Sigmoid colon (tissue), 6 donors: ENCODE measurements at regions not wholly inside any gene's neighbourhood (a gene's known extent, or its start where the extent isn't known, plus 50 kb on each side); places are given as distances from the start of the nearest gene placed in this dataset.

ENCODE experiments used
- DNase-seq: peaks from one replicate; pipeline ENCODE4 v3.0.0-alpha.2; 2019
- H3K27ac ChIP-seq, 4 donors: fragments of 200-600 bp; sonication (generic); one replicate each; pipeline ENCODE4 v1.5.1; 2016 to 2019; ENCODE audit warnings: mild to moderate bottlenecking in 1 of 4
- H3K27me3 ChIP-seq, 3 donors: fragments of 200-600 bp; sonication (generic); one replicate each; pipeline ENCODE4 v1.5.1; 2019; ENCODE audit warnings: mild to moderate bottlenecking in 1 of 3
- H3K36me3 ChIP-seq, 4 donors: fragments of 200-600 bp; sonication (generic); one replicate each; pipeline ENCODE4 v1.5.1; 2016 to 2019
- H3K4me1 ChIP-seq, 4 donors: fragments of 200-600 bp; sonication (generic); one replicate each; pipeline ENCODE4 v1.5.1; 2017 to 2019
- H3K4me3 ChIP-seq, 4 donors: fragments of 200-600 bp; sonication (generic); one replicate each; pipeline ENCODE4 v1.5.1; 2017 to 2019; ENCODE audit warnings: mild to moderate bottlenecking in 2 of 4, moderate library complexity in 1 of 4
- H3K9me3 ChIP-seq, 4 donors: fragments of 200-600 bp in 3 of 4; sonication (generic) in 3 of 4; one replicate each; pipeline versions ENCODE4 v1.5.1 to v1.6.1; 2013 to 2019
- CTCF ChIP-seq, 4 experiments: fragments of 450-650 bp in 3 of 4; fragments of 200-600 bp in 1 of 4; IDR thresholded peaks; one replicate each; pipeline ENCODE4 v1.5.1; 2016 to 2019; ENCODE audit warnings: antibody characterized with exemption in 4 of 4, mild to moderate bottlenecking in 3 of 4, moderate library complexity in 2 of 4
- EP300 ChIP-seq, 4 donors: sonication (generic); formaldehyde crosslinking; IDR thresholded peaks; one replicate each; pipeline ENCODE4 v1.6.1; 2017; ENCODE audit warnings: antibody characterized with exemption in 4 of 4
- POLR2A ChIP-seq, 2 donors: fragments of 450-650 bp; IDR thresholded peaks; one replicate each; pipeline ENCODE4 v1.6.1; 2016; ENCODE audit warnings: antibody characterized with exemption in 2 of 2, mild to moderate bottlenecking in 2 of 2, moderate library complexity in 2 of 2
- POLR2AphosphoS5 ChIP-seq, 4 donors: sonication (generic); formaldehyde crosslinking; IDR thresholded peaks; one replicate each; pipeline ENCODE4 v1.6.1; 2017; ENCODE audit warnings: antibody characterized with exemption in 4 of 4
- WGBS, 2 donors: extraction: QIAGEN DNeasy Blood & Tissue Kit; methylation state at CpG; one replicate each; pipeline ENCODE4 v1.1.7; 2013; 5-methylcytosine and 5-hydroxymethylcytosine counted together
- intact Hi-C: fragments of 100-400 bp; cut with DNase I; formaldehyde crosslinking; loops from one replicate; pipeline ENCODE4 v1.15.1; 2023
- donor health status: healthy with polysubstance abuse.
- donor health status: healthy.

GRCh38 chr2:59903994-59904544, 649.4 kb downstream of the BCL11A start:
- TF ChIP-seq CTCF (IDR thresholded peaks at IDR 0.05), result no peak
- no peak for TF ChIP-seq POLR2AphosphoS5 (IDR thresholded peaks at IDR 0.05)
- TF ChIP-seq POLR2A (IDR thresholded peaks at IDR 0.05), result no peak
- TF ChIP-seq EP300 (IDR thresholded peaks at IDR 0.05), result no peak
- Histone ChIP-seq H3K27ac (no peak overlapping the region), H3K27me3 (no peaks in the 10 kb centered on the region), H3K4me1 (peaks cover 0 to 8% (median 2%) of the 10 kb centered on the region in 4 donors), H3K4me3 (no peak overlapping the region), H3K9me3 (no peaks in the 10 kb centered on the region), H3K36me3 (no peaks in the 10 kb centered on the region)
- 86 to 90% methylated on average over 9 of the region's 9 CpGs for WGBS, 2 donors
- DNase-seq, result no peak
- intact Hi-C loops, result no loop called here

GRCh38 chr2:59900728-59901452, 652.6 kb downstream of the BCL11A start:
- 91 to 94% methylated on average over 6 of the region's 6 CpGs for WGBS, 2 donors
- Histone ChIP-seq H3K4me1 (peaks cover 0 to 8% (median 2%) of the 10 kb centered on the region in 4 donors), H3K4me3 (no peak overlapping the region), H3K9me3 (no peaks in the 10 kb centered on the region), H3K27me3 (no peaks in the 10 kb centered on the region), H3K27ac (no peak overlapping the region), H3K36me3 (no peaks in the 10 kb centered on the region)
- no peak for DNase-seq
- intact Hi-C loops, result no loop called here
- no peak for TF ChIP-seq CTCF (IDR thresholded peaks at IDR 0.05)
- no peak for TF ChIP-seq POLR2A (IDR thresholded peaks at IDR 0.05)
- TF ChIP-seq EP300 (IDR thresholded peaks at IDR 0.05), result no peak
- TF ChIP-seq POLR2AphosphoS5 (IDR thresholded peaks at IDR 0.05), result no peak

GRCh38 chr2:59899692-59900091, 653.8 kb downstream of the BCL11A start:
- 89 to 93% methylated on average over 3 of the region's 3 CpGs for WGBS, 2 donors
- H3K36me3 ChIP-seq, result no peaks in the 10 kb centered on the region
- intact Hi-C loops, result no loop called here
- H3K4me1 ChIP-seq, result peaks cover 0 to 8% (median 2%) of the 10 kb centered on the region in 4 donors
- no peak overlapping the region for H3K27ac ChIP-seq
- TF ChIP-seq POLR2A (IDR thresholded peaks at IDR 0.05), result no peak
- no peak for TF ChIP-seq POLR2AphosphoS5 (IDR thresholded peaks at IDR 0.05)
- TF ChIP-seq CTCF (IDR thresholded peaks at IDR 0.05), result no peak
- no peak for TF ChIP-seq EP300 (IDR thresholded peaks at IDR 0.05)
- DNase-seq, result no peak
- H3K27me3 ChIP-seq, result no peaks in the 10 kb centered on the region
- no peak overlapping the region for H3K4me3 ChIP-seq
- no peaks in the 10 kb centered on the region for H3K9me3 ChIP-seq

GRCh38 chr2:59896499-59897245, 656.8 kb downstream of the BCL11A start:
- Histone ChIP-seq H3K36me3 (no peaks in the 10 kb centered on the region), H3K27me3 (no peaks in the 10 kb centered on the region), H3K9me3 (no peaks in the 10 kb centered on the region), H3K27ac (no peak overlapping the region), H3K4me1 (peaks cover 0 to 8% (median 0%) of the 10 kb centered on the region in 4 donors), H3K4me3 (no peak overlapping the region)
- TF ChIP-seq POLR2AphosphoS5 (IDR thresholded peaks at IDR 0.05) (no peak), CTCF (IDR thresholded peaks at IDR 0.05) (no peak), EP300 (IDR thresholded peaks at IDR 0.05) (no peak), POLR2A (IDR thresholded peaks at IDR 0.05) (no peak)
- no peak for DNase-seq
- intact Hi-C loops, result no loop called here
- WGBS, 2 donors, result 83 to 95% methylated on average over 3 of the region's 3 CpGs
